ENCODE measurements at regions not wholly inside any gene's neighbourhood (a gene's known extent, or its start where the extent isn't known, plus 50 kb on each side); places are given as distances from the start of the nearest gene placed in this dataset.
"Not testable (repeated sequence)": the region's sequence is repeated elsewhere in the genome, so short reads cannot be mapped to it uniquely, and the experiment has no call there.

DNA sequence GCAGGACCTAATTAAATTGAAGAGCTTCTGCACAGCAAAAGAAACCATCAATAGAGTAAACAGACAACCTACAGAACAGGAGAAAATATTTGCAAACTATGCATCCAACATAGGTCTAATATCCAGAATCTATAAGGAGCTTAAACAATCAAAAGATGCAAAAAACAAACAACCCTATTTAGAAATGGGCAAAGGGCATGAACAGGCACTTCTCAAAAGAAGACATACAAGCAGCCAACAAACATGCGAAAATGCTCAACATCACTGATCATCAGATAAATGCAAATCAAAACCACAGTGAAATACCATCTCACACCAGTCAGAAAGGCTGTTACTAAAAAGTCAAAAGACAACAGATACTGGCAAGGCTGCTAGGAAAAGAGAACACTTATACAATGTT lies 189.2 kb downstream of the CYP26B1 start:
- not testable (repeated sequence) for DNase-seq (ENCODE audit: low spot score)

- no peak for DNase-seq (ENCODE audit: low spot score)
Observed at GRCh38 chr2:71952572-71953188, 195.0 kb downstream of the CYP26B1 start.

GRCh38 chr2:71951718-71952404 lies 195.8 kb downstream of the CYP26B1 start:
- DNase-seq (ENCODE audit: low spot score), result no peak

- no peak for DNase-seq (ENCODE audit: low spot score)
Observed at GRCh38 chr2:71951083-71951468, 196.6 kb downstream of the CYP26B1 start.

GRCh38 chr2:71950256-71951082 lies 197.2 kb downstream of the CYP26B1 start:
- DNase-seq (ENCODE audit: low spot score), result no peak

- DNase-seq (ENCODE audit: low spot score), result no peak
Observed at GRCh38 chr2:71949537-71949798, 198.2 kb downstream of the CYP26B1 start.

DNA sequence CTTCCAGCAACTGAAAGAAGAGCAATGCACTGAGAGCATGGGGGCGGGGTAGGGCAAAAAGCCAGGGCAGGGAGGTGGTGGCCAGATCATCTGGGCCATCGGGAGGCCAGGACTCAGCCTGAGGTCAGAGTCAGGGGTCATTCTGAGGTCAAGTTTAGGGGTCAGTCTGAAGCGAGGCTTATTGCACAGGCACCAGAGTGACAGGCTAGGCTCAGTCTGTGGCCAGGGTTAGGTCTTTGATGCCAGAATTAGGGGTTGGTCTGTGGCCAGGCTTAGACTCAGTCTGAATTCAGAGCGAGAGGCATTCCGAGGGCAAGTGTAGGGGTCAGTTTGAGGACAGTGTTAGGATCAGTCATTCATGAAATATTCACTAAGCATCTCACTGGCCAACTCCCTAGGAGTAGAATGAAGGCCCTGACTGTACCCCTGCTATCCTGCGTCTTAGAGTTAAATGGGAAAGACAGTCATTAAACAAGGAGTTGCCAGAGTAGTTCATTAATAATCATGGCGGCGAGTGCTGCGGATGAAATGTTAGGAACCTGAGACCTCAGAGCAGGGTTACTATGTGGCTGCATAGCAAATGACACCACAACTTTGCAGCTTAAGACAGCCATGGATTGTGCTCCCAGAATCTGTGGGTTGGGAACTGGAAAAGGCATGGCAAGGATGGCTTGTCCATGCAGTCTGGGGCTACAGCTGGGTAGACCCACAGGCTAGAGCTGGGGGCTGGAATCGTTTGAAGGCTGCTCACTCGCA lies 198.7 kb downstream of the CYP26B1 start:
- DNase-seq (ENCODE audit: low spot score), result peak; percentile 82

GRCh38 chr2:71947809-71948208 lies 199.9 kb downstream of the CYP26B1 start:
- no peak for DNase-seq (ENCODE audit: low spot score)

DNA sequence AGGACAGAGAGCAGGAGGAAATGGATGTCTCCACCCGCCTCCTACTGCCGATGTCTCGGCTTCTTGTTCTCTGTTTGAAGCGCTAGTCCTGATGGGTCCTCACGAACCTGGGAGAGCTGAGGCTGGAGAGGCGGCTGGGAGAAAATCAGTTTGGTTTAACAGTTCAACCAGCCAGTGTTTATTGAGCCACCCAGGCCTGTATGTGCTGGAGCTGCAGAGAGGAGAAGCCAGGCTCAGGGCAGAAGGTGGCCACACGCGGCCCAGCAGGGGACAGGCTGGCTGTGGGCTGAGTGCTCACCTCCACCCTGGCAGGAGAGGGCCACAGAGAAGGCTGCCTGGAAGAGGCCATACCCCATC lies 202.1 kb downstream of the CYP26B1 start:
- no peak for DNase-seq (ENCODE audit: low spot score)

DNA sequence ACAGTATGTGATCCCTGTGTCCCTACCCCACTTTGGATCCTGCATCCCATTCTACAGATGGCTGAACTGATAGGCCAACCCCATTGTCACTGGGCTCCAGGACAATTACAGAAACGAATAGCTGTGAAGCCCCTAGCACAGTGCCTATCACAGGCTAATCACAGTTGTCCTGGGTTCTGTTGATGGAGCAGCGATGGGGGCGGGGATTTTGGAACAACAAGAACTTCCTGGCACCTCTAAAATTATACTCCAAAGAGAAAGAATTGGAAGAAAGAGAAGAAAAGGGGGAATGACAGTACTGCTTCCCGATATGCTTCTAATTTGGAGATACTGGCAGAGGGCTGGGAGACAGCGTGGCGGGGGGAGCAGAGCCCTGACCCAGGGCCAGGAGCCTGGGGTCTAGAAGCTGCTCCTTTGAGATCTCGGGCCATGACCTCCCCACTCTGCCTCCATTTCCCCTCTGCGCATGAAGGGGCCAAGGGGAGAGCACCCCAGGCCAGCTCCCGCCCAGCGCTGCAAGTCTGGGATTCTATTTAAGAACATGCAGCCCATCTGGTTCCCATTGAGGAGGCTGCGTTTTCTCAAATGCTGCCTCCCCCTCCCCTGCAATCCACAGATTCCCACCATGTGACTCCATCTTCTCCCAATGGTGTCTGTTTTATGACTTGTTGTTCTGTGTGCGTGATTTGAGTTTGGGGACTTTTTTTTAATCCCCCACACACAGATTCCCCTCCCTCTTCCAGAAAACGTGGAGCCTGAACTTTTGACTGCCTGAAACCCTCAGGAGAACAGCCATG lies 202.7 kb downstream of the CYP26B1 start:
- DNase-seq (ENCODE audit: low spot score), result no peak

DNA sequence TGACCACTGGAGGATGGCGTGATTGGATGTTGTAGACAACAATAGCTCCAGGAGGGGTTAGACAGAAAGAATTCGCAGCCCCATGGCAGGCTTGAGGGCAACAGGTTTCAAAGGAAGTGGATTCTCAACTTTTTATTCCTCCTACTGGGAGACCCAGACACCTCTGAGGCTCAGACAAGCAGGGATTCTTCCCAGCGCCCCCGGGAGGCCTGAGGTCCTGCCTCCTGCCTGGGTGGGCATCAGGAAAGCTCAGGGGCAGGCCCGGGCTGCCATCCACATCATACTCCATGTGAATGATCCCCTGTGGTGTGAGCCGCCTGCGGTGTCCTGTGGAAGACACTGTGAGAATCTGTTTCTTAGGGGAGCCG lies 203.5 kb downstream of the CYP26B1 start:
- DNase-seq (ENCODE audit: low spot score), result no peak

DNA sequence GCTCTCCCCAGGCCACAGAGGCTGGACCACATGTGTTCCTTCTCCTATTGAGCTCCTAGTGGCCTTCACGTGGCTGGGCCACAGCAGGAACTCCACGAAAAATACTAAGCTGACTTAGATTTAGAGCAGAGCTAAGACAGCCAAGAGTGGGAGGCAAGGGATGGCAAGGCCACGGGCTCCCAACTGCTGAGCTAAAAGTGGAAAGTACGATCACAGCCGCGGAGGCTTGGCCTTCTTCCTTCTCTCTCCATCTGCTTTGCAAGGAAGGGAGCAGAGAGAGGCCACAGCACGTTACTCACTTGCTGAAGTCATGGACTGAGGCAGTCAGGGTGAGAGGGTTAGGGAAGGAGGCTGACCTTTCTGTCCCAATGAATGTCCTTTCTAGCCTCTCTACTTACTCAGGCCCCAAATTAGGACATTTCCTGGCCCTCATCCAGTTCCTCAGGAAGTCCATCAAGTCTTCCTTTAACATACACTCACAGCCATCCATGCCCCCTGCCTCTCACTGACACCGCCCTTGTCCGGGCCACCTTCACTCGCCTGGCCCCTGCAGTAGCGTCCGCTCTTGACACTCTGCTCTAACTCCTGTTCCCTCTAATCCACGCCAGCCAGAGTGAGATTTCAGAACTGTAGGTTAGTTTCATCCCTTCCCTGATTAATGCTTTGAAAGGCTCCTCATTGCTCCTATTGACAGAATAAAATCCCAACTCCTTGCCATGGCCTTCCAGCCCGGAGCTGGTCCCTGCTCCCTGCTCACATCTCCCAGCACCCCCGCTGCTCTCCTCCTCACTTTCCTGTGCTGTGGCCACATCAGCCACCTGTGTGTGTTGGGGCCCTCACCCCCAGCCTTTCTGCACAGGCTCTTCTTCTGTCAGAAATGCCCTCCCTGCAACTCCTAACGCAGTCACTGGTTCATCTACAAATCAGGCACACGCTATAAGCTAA lies 204.2 kb downstream of the CYP26B1 start:
- no peak for DNase-seq (ENCODE audit: low spot score)

DNA sequence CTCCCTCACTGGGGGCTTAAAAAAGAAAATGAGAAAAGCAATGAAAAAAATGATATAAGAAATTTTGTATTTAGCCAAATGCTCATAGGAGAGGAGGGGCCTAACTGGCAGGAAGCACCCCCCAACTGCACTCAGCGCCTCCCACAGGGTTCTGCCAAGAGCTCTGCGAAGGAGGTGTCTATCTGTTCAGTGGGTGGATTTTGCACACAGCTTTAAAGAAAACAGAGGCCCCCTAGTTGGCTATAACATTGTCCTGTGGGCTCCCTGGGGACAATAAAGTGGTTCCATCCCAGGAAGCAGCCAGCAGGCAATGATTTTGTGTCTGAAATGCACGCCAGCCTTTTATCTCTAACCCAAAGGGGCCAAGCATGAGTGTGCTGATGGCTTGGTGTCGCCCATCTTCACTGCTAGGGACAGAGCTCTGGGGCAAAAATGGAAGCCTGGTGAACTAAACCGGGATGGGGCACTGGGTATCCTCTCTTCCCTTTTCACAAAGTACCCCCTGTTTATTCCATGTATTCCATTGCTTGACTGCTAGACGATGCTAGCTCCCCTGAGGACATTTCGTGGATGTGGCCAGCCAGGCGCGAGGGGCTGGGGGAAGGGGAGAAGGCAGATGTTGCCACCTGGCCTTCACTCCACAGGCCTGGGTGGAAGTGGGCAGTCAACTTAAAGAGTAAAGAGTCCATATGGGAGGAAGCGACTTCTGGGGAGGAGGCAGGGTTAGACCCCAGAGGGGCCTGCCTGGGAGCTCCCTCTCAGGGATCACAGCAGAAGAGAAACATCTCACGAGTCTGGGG lies 205.7 kb downstream of the CYP26B1 start:
- DNase-seq (ENCODE audit: low spot score), result no peak

- DNase-seq (ENCODE audit: low spot score), result no peak
Observed at GRCh38 chr2:71940695-71941094, 207.0 kb downstream of the CYP26B1 start.

DNA sequence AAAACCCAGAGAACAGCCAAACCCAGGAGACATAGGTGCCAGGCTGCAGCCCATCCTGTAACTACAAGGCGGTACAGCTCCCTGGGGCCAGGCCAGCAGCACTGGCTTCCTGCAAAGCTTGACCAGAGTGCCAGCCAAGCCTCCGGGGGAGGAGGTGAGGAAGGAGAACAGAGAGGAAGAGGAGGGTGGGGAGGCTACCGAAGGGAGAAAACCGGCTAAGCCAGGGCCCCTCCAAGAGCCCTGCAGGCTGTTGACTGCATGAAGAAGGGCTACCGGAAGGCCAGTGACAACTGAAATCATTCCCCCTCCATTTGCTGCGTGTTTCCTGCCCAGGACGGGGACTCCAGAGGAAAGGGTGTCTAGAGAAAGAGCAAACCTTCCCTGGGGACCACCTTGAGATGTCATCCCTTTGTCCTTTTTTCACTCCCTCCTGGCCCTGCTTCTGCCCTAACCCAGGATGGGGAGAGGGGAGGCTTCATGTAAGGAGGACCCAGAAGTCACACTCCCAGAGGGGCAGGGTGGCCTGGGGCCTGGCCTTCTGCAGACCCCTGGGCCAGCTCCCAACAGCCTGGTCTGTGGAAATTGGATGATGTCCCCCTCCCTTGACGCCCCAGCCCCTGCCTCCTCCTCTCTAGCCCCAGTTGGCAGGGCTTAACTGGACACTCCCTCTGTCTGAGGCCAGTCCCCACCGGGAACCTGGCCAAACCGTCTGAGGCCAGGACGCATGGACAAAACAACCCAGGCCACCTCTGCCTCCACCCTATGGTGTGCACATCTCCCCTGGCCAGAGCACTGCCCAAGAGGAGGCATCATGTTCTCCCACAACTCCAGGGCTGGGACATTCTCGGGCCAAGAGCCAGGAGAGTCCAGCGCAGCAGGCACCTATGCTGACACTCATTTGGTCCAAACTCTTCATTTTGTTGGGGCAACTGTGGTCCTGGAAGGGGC lies 207.8 kb downstream of the CYP26B1 start:
- DNase-seq (ENCODE audit: low spot score), result no peak

DNA sequence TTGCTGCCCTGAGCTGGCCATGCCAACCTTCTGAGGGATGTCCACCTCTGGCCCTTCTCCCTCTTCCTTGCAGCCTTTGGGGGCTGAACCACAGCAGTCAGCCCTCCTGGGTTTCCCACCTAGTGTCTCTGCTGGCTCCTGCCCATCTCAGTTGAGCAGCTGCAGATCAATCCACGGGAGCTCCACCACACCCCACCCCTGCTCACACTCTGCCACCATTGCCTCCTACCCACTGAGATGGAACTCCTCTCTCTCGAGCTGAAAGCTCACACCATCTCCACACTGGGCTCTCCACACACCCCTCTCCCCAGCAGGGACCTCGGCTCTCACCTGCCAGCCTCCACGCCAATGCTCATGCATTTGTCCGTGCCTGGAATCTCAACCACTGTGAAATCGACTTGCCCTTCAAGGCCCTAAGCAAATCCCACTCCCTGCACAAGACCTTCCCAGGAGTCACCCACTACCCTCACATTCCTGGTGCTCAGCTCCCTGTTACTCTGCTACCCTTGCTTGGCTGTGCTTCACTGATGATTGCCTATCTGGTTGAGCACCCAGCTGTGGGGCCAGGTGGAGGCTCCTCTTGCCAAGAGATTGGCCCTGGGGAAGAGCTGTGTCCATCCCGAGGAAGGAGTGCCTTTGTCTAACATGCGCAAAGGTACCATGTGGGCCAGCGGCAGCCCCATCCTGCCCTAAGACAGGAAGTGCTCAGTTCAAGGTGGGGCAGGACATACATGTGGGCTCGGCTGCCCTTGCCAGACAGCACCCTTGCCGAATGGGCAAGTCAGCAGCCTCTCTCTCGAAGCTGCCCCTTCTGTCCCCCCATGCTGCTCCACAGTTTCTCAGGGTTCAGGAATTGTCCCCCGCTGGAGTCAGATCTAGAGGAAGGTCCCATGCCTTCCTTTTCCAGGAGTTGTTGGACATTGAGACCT lies 208.7 kb downstream of the CYP26B1 start:
- DNase-seq (ENCODE audit: low spot score), result no peak

GRCh38 chr2:71938108-71938507 lies 209.6 kb downstream of the CYP26B1 start:
- no peak for DNase-seq (ENCODE audit: low spot score)

GRCh38 chr2:71937396-71937795 lies 210.3 kb downstream of the CYP26B1 start:
- no peak for DNase-seq (ENCODE audit: low spot score)
